OCI-LY3 (cell line): ENCODE measurements at regions not wholly inside any gene's neighbourhood (a gene's known extent, or its start where the extent isn't known, plus 50 kb on each side); places are given as distances from the start of the nearest gene placed in this dataset.

Source experiments
- EZH2phosphoT487 ChIP-seq: fragments of 200-600 bp; shearing (Covaris generic); IDR thresholded peaks from 2 replicates; pipeline ENCODE4 v1.6.1; 2018; ENCODE audit warnings: antibody characterized with exemption, mixed run types, low read depth
- TF ChIP-seq, protein P1 (sequence below): fragments of 200-600, 300-600 bp; sonication (generic); IDR thresholded peaks from 2 replicates; pipeline ENCODE4 v1.5.1; 2014; ENCODE audit warnings: antibody characterized with exemption, low read length, low read depth

DNA sequence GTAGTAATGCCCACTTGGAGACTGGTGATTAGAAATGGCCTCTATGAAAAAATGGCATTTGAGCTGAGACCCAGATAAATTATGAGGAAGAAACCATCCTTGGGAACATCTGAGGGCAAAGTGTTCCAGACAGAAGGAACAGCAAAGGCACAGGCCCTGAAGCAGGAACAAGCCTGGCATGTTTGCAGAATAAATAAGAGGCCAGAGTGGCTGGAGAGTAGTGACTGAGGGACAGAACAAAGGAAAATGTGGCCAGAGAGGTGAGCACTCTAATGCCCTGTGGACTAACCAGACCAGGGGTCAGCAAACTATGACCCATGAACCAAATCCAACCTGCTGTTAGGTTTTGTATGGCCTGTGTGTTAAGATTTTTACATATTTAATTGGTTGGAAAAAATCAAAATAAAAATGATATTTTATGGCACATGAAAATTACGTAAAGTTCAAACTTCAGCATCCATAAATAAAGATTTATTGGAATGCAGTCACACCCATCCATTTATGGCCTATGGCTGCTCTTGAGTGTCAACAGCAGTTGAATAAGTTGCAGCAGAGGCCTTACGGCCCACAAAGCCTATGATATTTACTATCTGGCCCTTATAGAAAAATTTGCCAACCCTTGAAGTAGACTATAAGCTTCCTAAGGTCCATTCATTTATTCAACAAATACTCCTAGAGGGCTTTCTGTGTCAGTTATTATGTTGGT is 210.0 kb upstream of the TOX3 start:
- TF ChIP-seq, protein P1, sequence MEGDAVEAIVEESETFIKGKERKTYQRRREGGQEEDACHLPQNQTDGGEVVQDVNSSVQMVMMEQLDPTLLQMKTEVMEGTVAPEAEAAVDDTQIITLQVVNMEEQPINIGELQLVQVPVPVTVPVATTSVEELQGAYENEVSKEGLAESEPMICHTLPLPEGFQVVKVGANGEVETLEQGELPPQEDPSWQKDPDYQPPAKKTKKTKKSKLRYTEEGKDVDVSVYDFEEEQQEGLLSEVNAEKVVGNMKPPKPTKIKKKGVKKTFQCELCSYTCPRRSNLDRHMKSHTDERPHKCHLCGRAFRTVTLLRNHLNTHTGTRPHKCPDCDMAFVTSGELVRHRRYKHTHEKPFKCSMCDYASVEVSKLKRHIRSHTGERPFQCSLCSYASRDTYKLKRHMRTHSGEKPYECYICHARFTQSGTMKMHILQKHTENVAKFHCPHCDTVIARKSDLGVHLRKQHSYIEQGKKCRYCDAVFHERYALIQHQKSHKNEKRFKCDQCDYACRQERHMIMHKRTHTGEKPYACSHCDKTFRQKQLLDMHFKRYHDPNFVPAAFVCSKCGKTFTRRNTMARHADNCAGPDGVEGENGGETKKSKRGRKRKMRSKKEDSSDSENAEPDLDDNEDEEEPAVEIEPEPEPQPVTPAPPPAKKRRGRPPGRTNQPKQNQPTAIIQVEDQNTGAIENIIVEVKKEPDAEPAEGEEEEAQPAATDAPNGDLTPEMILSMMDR: no peak
- TF ChIP-seq EZH2phosphoT487: no peak
